ENCODE measurements at regions not wholly inside any gene's neighbourhood (a gene's known extent, or its start where the extent isn't known, plus 50 kb on each side); places are given as distances from the start of the nearest gene placed in this dataset.

GRCh38 chr13:84377106-84377505 lies 494.8 kb upstream of the SLITRK1 start:
- no peak overlapping the region for H3K27ac ChIP-seq
- TF ChIP-seq EP300 (IDR thresholded peaks at IDR 0.05) (no peak), POLR2AphosphoS5 (IDR thresholded peaks at IDR 0.05) (no peak), POLR2A (IDR thresholded peaks at IDR 0.05) (no peak)
- H3K9me3 ChIP-seq: no peaks in the 10 kb centered on the region
- no peaks in the 10 kb centered on the region for H3K36me3 ChIP-seq
- intact Hi-C loops (cut with DNase I; ENCODE audit: low total_unique reads): no loop called here
- H3K27me3 ChIP-seq: no peaks in the 10 kb centered on the region
- no peak overlapping the region for H3K4me3 ChIP-seq
- no peaks in the 10 kb centered on the region for H3K4me1 ChIP-seq
- DNase-seq: peak in 1 of 2 donors; percentile 10

- TF ChIP-seq POLR2AphosphoS5 (IDR thresholded peaks at IDR 0.05) (no peak), EP300 (IDR thresholded peaks at IDR 0.05) (no peak), CTCF (IDR thresholded peaks at IDR 0.05) (no peak)
- DNase-seq: no peak
- Histone ChIP-seq H3K27me3 (no peaks in the 10 kb centered on the region), H3K36me3 (no peaks in the 10 kb centered on the region), H3K27ac (no peak overlapping the region), H3K4me3 (no peak overlapping the region), H3K9me3 (peaks cover 0 to 5% (median 0%) of the 10 kb centered on the region in 4 donors), H3K4me1 (no peaks in the 10 kb centered on the region)
- 83 to 92% (median 85%) methylated on average over 2 of the region's 2 CpGs for WGBS, 5 donors
- intact Hi-C loops (cut with DNase I; ENCODE audit: low total_unique reads): no loop called here
Observed at GRCh38 chr13:84366506-84366905, 484.2 kb upstream of the SLITRK1 start.

GRCh38 chr13:84362777-84363176 lies 480.5 kb upstream of the SLITRK1 start:
- 41 to 66% (median 62%) methylated on average over 3 of the region's 3 CpGs for WGBS, 5 donors
- H3K27ac ChIP-seq: no peak overlapping the region
- H3K9me3 ChIP-seq: no peaks in the 10 kb centered on the region
- intact Hi-C loops (cut with DNase I; ENCODE audit: low total_unique reads): no loop called here
- H3K36me3 ChIP-seq: no peaks in the 10 kb centered on the region
- no peaks in the 10 kb centered on the region for H3K27me3 ChIP-seq
- no peaks in the 10 kb centered on the region for H3K4me1 ChIP-seq
- DNase-seq: no peak
- H3K4me3 ChIP-seq: no peak overlapping the region
- TF ChIP-seq CTCF (IDR thresholded peaks at IDR 0.05) (no peak), POLR2A (IDR thresholded peaks at IDR 0.05) (no peak), EP300 (IDR thresholded peaks at IDR 0.05) (no peak), POLR2AphosphoS5 (IDR thresholded peaks at IDR 0.05) (no peak)

GRCh38 chr13:84360822-84361221 lies 478.5 kb upstream of the SLITRK1 start:
- H3K9me3 ChIP-seq: no peaks in the 10 kb centered on the region
- 82 to 95% (median 90%) methylated on average over 4 of the region's 4 CpGs for WGBS, 5 donors
- no peak for DNase-seq

More at GRCh38 chr13:84360822-84361221, 478.5 kb upstream of the SLITRK1 start:
- H3K4me1 ChIP-seq: no peaks in the 10 kb centered on the region
- no peaks in the 10 kb centered on the region for H3K36me3 ChIP-seq
- H3K4me3 ChIP-seq: no peak overlapping the region
- no peak for TF ChIP-seq CTCF (IDR thresholded peaks at IDR 0.05)
- no peak for TF ChIP-seq EP300 (IDR thresholded peaks at IDR 0.05)
- TF ChIP-seq POLR2A (IDR thresholded peaks at IDR 0.05): no peak
- TF ChIP-seq POLR2AphosphoS5 (IDR thresholded peaks at IDR 0.05): no peak
- intact Hi-C loops (cut with DNase I; ENCODE audit: low total_unique reads): no loop called here
- no peak overlapping the region for H3K27ac ChIP-seq
- H3K27me3 ChIP-seq: no peaks in the 10 kb centered on the region

Data from stomach (tissue), 8 donors.